Breast epithelium (tissue), 4 donors: ENCODE measurements at regions not wholly inside any gene's neighbourhood (a gene's known extent, or its start where the extent isn't known, plus 50 kb on each side); places are given as distances from the start of the nearest gene placed in this dataset.

Source experiments
- DNase-seq, 2 donors: peaks; one replicate each; pipeline ENCODE4 v3.0.0-alpha.2; 2019; ENCODE audit warnings: low spot score in 2 of 2
- H3K27ac ChIP-seq, 2 donors: fragments of 200-600 bp; sonication (generic) in 1 of 2; one replicate each; pipeline ENCODE4 v1.5.1; 2016 to 2019; ENCODE audit warnings: mild to moderate bottlenecking in 1 of 2
- H3K27me3 ChIP-seq, 2 donors: fragments of 200-600 bp; sonication (generic) in 1 of 2; one replicate each; pipeline versions ENCODE4 v1.5.1 to v1.6.0; 2017 to 2019; ENCODE audit warnings: control low read depth in 1 of 2, mild to moderate bottlenecking in 1 of 2
- H3K36me3 ChIP-seq: fragments of 200-600 bp; one replicate; pipeline ENCODE4 v1.5.1; 2019
- H3K4me1 ChIP-seq, 2 donors: fragments of 200-600 bp; sonication (generic); one replicate each; pipeline ENCODE4 v1.5.1; 2016 to 2019; ENCODE audit warnings: control low read depth in 1 of 2
- H3K4me3 ChIP-seq, 3 donors: fragments of 200-600 bp; sonication (generic); 1 replicate in 2 of 3; 2 replicates in 1 of 3; pipeline ENCODE4 v1.5.1; 2016 to 2019; ENCODE audit warnings: mild to moderate bottlenecking in 3 of 3, moderate library complexity in 2 of 3
- H3K9me3 ChIP-seq, 2 donors: fragments of 200-600 bp; sonication (generic) in 1 of 2; one replicate each; pipeline ENCODE4 v1.5.1; 2016 to 2019; ENCODE audit warnings: control low read depth in 1 of 2
- POLR2A ChIP-seq: fragments of 450-650 bp; IDR thresholded peaks from one replicate; pipeline ENCODE4 v1.6.1; 2016; ENCODE audit warnings: antibody characterized with exemption, mild to moderate bottlenecking, moderate library complexity
- POLR2AphosphoS5 ChIP-seq, 3 donors: sonication (generic); formaldehyde crosslinking; IDR thresholded peaks; one replicate each; pipeline ENCODE4 v1.6.1; 2017; ENCODE audit warnings: antibody characterized with exemption in 3 of 3
- intact Hi-C: fragments of 100-400 bp; cut with DNase I; formaldehyde crosslinking; loops from one replicate; pipeline ENCODE4 v1.15.1; 2023; ENCODE audit warnings: low total_unique reads
- TF ChIP-seq, protein P1 (sequence below), 3 donors: fragments of 450-650 bp; IDR thresholded peaks; one replicate each; pipeline ENCODE4 v1.5.1; 2016 to 2017; ENCODE audit warnings: antibody characterized with exemption in 3 of 3, mild to moderate bottlenecking in 3 of 3, moderate library complexity in 3 of 3

DNA sequence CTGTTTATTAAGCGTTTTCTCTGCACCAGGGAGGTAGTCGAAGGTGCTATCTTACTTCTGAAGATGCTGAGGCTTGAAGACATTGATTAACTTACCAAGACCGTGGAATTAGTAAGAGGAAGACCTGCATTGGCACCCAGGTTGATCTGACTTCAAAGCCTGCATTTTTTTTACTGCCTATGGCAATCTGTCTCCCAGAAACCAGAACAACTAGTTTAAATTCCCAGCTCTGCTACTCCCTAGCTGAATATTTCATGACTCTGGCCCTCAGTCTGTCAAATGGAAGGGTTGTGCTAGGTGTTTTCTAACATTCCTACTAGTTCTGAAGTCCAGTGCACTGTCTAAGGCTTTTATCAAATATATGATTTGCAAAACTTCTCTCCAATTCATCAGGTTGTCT lies 52.0 kb upstream of the GRAMD1B start:
- Histone ChIP-seq H3K9me3 (no peaks in the 10 kb centered on the region), H3K4me1 (no peaks in the 10 kb centered on the region), H3K36me3 (no peaks in the 10 kb centered on the region), H3K4me3 (no peak overlapping the region), H3K27me3 (no peaks in the 10 kb centered on the region), H3K27ac (no peak overlapping the region)
- no peak for DNase-seq
- intact Hi-C loops = no loop called here
- TF ChIP-seq, protein P1, sequence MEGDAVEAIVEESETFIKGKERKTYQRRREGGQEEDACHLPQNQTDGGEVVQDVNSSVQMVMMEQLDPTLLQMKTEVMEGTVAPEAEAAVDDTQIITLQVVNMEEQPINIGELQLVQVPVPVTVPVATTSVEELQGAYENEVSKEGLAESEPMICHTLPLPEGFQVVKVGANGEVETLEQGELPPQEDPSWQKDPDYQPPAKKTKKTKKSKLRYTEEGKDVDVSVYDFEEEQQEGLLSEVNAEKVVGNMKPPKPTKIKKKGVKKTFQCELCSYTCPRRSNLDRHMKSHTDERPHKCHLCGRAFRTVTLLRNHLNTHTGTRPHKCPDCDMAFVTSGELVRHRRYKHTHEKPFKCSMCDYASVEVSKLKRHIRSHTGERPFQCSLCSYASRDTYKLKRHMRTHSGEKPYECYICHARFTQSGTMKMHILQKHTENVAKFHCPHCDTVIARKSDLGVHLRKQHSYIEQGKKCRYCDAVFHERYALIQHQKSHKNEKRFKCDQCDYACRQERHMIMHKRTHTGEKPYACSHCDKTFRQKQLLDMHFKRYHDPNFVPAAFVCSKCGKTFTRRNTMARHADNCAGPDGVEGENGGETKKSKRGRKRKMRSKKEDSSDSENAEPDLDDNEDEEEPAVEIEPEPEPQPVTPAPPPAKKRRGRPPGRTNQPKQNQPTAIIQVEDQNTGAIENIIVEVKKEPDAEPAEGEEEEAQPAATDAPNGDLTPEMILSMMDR (IDR thresholded peaks at IDR 0.05) = no peak
- TF ChIP-seq POLR2A (no peak), POLR2AphosphoS5 (IDR thresholded peaks at IDR 0.05) (no peak)

DNA sequence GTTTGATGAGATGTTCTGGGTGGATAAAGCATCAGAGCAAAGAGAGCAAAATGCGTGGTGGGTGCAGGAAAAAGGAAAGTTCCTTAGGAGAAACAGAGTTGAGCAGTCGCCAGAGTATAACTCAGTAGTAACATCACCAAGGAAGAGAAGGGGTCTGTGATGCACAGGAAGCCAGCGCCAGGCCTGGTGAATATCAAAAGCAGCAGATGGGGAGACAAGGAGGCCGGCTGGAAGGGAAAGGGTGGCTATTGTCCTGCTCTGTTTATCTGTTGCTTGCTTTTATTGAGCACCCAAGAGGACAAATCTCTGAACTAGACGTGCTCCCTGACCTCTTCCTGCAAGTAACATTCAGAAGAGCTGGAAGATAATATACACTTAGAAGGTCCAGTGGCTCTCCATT lies 52.7 kb upstream of the GRAMD1B start:
- Histone ChIP-seq H3K27ac (no peak overlapping the region), H3K36me3 (no peaks in the 10 kb centered on the region), H3K9me3 (no peaks in the 10 kb centered on the region), H3K4me3 (no peak overlapping the region), H3K4me1 (no peaks in the 10 kb centered on the region), H3K27me3 (no peaks in the 10 kb centered on the region)
- DNase-seq = no peak
- TF ChIP-seq POLR2A (no peak), POLR2AphosphoS5 (IDR thresholded peaks at IDR 0.05) (no peak)
- TF ChIP-seq, protein P1 (IDR thresholded peaks at IDR 0.05) = no peak
- intact Hi-C loops = no loop called here

DNA sequence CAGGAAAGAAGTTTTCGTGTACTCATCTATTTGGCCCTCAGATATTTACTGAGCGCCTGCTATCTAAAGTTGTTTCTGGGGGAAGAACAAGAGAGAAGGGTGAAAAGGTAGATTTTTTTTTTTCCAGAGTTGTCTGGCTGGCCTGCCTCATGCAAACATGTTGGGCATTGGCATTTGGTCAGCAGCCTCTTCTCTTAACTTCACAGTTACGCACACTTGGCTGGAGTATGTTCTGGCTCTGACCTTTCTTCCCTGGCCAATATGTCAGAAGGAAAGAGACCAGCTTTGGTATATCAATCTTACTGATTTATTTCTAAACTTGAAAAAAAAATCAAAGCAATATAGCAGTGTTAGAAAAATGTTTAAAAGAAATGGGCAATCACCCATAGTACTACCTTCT lies 54.2 kb upstream of the GRAMD1B start:
- Histone ChIP-seq H3K4me3 (no peak overlapping the region), H3K27me3 (no peaks in the 10 kb centered on the region), H3K27ac (no peak overlapping the region), H3K36me3 (no peaks in the 10 kb centered on the region), H3K4me1 (no peaks in the 10 kb centered on the region), H3K9me3 (no peaks in the 10 kb centered on the region)
- TF ChIP-seq, protein P1 (IDR thresholded peaks at IDR 0.05) = no peak
- no peak for TF ChIP-seq POLR2A
- TF ChIP-seq POLR2AphosphoS5 (IDR thresholded peaks at IDR 0.05) = no peak
- DNase-seq = no peak
- intact Hi-C loops = no loop called here

- H3K36me3 ChIP-seq = no peaks in the 10 kb centered on the region
- H3K27ac ChIP-seq = no peak overlapping the region
- H3K4me1 ChIP-seq = no peaks in the 10 kb centered on the region
- intact Hi-C loops = no loop called here
- H3K27me3 ChIP-seq = no peaks in the 10 kb centered on the region
- no peak for DNase-seq
- TF ChIP-seq, protein P1 (IDR thresholded peaks at IDR 0.05) = no peak
- TF ChIP-seq POLR2AphosphoS5 (IDR thresholded peaks at IDR 0.05) (no peak), POLR2A (no peak)
- H3K4me3 ChIP-seq = no peak overlapping the region
- H3K9me3 ChIP-seq = no peaks in the 10 kb centered on the region
Measured at GRCh38 chr11:123374622-123374968, 55.5 kb upstream of the GRAMD1B start.

- Histone ChIP-seq H3K27ac (no peak overlapping the region), H3K36me3 (no peaks in the 10 kb centered on the region), H3K9me3 (no peaks in the 10 kb centered on the region), H3K4me1 (no peaks in the 10 kb centered on the region), H3K4me3 (no peak overlapping the region), H3K27me3 (no peaks in the 10 kb centered on the region)
- TF ChIP-seq POLR2AphosphoS5 (IDR thresholded peaks at IDR 0.05) = no peak
- no peak for TF ChIP-seq POLR2A
- TF ChIP-seq, protein P1 (IDR thresholded peaks at IDR 0.05) = no peak
- DNase-seq = no peak
- intact Hi-C loops = no loop called here
Measured at GRCh38 chr11:123373754-123374621, 56.1 kb upstream of the GRAMD1B start.
